EH (cell line): ENCODE measurements at regions not wholly inside any gene's neighbourhood (a gene's known extent, or its start where the extent isn't known, plus 50 kb on each side); places are given as distances from the start of the nearest gene placed in this dataset.

Experiments used
- DNase-seq: peaks from one replicate; pipeline ENCODE4 v3.0.0-alpha.2; 2015; ENCODE audit warnings: low read depth

- DNase-seq: no peak
Measured at GRCh38 chr19:31804668-31805067, 455.4 kb upstream of the TSHZ3 start.

DNA sequence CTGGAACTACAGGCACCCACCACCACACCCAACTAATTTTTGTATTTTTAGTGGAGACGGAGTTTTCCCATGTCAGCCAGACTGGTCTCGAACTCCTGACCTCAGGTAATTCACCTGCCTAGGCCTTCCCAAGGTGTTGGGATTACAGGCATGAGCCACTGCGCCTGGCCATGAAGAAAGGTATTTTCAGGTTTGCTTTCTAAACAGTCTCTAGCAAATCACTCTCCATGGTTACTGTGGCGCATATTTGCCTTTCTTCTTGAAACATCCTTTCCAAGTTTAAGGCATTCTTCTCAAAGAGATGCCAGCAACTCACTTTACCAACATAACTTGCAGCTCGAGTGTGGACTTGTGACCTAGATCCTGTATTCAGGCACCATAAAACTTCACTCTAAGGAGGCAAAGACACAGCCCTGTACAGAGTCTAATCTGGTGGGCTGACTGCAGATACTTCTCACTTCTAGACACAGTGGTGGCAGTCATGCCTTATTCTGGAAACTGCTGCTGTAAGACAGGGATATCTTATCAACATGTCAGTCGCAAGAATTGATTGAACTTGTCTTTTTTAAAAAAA, 461.4 kb upstream of the TSHZ3 start:
- no peak for DNase-seq

- no peak for DNase-seq
Measured at GRCh38 chr19:31817971-31818797, 468.9 kb upstream of the TSHZ3 start.

GRCh38 chr19:31818798-31819105, 469.5 kb upstream of the TSHZ3 start:
- no peak for DNase-seq

GRCh38 chr19:31819837-31820236, 470.6 kb upstream of the TSHZ3 start:
- DNase-seq: no peak

GRCh38 chr19:31821346-31821745, 472.1 kb upstream of the TSHZ3 start:
- DNase-seq: no peak

DNA sequence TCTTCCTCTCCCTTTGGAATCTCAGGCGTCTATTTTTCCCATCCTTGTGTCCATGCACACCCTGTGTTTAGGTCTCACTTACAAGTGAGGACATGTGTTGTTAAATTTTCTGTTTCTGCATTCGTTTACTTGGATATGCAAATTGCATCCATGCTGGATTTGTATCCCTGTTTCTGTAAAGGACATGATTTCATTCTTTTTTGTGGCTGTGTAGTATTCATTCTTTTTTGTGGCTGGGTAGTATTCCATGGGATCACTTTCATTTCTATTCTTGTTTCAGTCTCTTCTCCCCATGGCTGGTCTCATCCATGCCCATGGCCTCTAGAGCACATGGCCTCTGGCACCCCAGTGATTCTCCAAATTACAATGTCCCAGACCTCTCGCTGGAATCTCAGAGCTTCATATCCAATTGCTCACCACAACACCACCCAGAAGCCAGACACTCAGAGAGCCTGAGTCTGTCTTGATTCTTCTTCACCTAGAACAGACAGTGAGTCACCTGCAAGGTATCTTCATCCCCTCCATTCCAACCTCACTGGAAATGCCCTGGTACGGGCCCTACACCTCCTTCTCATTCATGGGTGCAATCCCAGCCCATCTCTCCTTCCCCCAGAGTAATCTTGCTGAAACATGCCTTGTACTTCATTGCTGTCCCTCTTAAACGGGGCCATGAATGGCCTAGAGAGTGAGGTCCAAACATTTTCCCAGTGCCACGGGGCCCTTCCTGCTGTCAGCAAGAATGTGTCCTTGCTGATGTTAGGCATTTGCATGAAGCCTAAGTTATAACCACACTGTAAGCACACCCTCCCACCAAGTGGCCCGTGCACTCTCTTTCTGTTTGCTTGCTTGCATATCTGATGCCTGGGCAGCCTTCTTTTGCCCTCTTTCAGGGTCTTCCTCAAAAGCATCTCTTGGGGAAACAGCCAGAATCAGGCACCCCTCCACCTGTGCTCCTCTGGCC, 476.2 kb upstream of the TSHZ3 start:
- DNase-seq: no peak

- DNase-seq: no peak
Measured at GRCh38 chr19:31826325-31826724, 477.1 kb upstream of the TSHZ3 start.

- DNase-seq: no peak
Measured at GRCh38 chr19:31831421-31832175, 482.4 kb upstream of the TSHZ3 start.

- DNase-seq: no peak
Measured at GRCh38 chr19:31832176-31832548, 482.9 kb upstream of the TSHZ3 start.

DNA sequence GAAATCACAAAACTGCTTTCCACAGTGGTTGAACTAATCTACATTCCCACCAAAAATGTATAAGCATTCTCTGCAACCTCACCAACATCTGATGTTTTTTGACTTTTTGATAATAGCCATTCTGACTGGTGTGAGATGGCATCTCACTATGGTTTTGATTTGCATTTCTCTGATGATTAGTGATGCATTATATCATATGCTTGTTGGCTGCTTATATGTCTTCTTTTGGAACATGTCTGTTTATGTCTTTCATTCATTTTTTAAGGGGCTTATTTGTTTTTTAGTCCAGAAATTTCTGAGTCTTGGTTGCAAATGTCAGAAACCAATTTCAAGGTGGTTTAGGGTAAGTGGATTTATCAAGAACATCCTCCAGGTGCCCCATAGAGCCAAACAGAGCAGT, 484.8 kb upstream of the TSHZ3 start:
- DNase-seq: no peak

DNA sequence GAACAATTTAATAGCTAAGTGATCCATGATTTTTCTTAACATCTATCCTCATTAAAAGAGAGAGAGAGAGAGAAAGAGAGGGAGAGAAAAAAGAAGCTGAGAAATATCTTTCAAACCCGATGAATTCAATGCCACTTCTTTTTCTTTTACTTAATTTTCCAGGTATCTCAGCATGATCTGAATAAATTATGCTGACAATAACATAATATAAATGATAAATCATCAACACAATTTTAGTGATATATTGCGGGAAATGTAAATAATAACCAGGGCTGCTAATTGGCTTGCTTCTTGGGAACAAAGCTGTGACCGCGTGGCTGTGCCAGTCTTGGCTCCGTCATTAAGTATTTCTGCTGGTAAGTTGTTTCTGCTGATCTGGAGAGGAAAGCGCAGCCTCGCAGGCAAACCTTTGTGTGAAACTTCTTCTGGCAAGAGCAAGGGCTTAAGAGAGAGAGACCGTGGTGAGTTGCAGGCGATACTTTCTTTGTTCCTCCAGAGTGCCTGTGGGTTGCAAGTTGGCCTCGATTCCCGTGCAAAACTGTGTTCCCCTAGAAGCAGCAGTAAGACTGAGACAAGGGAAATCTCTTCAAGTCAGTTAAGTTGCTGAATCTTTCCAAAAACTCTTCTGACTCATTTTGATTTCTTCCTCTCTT, 489.1 kb upstream of the TSHZ3 start:
- no peak for DNase-seq

DNA sequence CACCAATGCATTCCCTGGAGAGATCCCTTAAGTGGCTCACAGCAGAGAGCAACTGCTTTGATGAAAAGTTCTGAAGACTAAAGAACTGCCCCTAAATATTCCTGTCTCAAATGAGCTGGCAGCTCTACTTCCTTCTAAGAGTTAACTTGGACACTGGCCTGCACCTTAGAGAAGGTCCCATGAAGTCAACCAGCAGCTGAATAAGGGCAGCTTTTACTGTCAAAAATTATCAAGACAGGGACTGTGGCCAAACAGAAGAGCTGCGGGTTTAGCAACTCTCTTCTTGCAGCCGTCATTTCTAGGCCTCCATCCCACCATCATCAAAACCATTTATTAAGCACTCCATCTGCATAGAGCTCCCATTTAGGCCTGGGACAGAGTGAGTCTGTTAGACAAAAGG, 491.1 kb upstream of the TSHZ3 start:
- no peak for DNase-seq

GRCh38 chr19:31841755-31842154, 492.5 kb upstream of the TSHZ3 start:
- no peak for DNase-seq

- DNase-seq: no peak
Measured at GRCh38 chr19:31863122-31863521, 482.3 kb upstream of the ZNF507 start.

- DNase-seq: no peak
Measured at GRCh38 chr19:31874313-31874712, 471.1 kb upstream of the ZNF507 start.

DNA sequence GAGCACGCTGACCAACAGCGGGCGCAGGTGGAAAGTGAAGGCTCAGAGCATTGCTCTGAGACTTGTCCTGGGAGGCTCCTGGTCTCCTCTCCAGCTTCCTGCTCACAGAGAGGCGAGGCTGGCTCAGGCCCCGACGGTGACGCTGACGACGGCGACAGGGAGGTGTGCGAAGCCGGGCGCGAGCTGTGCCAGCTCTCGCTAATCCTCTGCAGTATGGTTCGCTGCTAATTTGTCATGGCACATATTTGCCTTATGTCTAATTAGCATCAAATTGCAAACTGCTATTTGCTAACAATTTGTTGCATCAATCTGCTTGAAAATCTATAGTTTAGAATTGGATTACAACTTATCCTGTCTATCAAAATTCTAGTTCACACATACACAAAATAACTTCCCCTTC, 469.8 kb upstream of the ZNF507 start:
- no peak for DNase-seq

DNA sequence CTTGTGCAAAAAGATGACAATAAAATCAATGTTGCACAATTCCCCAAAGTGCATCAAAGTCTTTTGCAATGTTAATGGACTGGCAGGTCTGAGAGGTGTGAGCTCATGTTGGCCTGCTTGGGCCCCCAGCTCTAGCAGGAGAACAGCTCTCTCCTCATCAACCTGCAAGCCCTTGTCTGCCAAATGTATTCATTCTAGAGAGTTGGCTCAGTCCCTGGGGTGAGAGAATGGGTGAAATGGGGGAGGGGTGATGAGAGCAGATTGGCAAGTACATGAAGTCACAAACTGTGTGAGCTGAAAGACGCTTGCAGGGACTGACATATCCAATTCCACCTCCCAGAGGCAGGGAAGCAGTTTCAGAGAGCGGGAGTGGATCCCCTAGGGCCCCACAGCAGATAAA, 465.1 kb upstream of the ZNF507 start:
- DNase-seq: no peak

DNA sequence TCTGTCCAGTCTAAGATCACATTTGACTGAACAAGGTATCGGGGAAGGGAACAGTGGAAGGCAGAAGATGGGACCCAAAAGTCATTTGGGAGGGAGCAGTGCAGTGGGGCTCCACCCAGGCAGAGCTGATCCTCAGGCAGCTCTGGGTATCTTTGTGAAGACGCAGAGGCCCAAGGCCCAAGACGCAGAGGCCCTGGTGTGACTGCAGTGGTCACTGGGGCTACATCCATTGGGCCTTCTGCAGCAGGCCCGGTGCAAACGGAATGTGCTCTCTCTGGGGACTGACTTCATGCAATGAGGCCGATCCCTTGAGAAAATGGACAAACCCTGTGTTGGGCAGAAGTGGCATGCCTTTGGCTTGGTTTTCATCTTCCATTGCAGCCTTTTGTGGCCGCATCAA, 463.4 kb upstream of the ZNF507 start:
- no peak for DNase-seq

DNA sequence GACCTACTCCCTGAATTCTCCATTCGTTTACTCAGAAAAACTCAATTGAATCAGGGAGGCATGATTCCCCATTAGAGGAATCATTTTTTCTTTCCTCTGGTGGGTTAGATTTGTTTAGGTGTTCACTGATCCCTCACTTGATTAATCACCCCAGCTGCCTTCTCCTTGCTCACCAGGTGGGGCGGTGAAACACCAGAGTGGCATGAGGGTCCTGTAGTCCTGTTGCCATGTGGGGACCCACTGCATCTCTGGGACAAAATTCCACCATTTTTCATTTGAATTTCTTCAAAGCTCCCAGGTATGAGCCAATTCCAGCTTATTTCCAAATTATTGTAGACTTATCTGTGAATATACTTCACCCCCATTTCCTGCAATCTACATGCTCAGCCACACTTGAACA, 462.7 kb upstream of the ZNF507 start:
- no peak for DNase-seq

- DNase-seq: no peak
Measured at GRCh38 chr19:31883296-31883990, 462.0 kb upstream of the ZNF507 start.
